H1 (cell line): ENCODE measurements at regions not wholly inside any gene's neighbourhood (a gene's known extent, or its start where the extent isn't known, plus 50 kb on each side); places are given as distances from the start of the nearest gene placed in this dataset.

Source experiments
- CTCF ChIA-PET: fragments of 300-600 bp; sonication (Branson Sonifier 250); formaldehyde crosslinking; loops from one replicate; lab custom pipeline; 2021; ENCODE audit not compliant: partially characterized antibody; lab: Charles Lee
- POLR2A ChIA-PET: fragments of 300-600 bp; sonication (Branson Sonifier 250); formaldehyde crosslinking; loops from one replicate; lab custom pipeline; 2021; ENCODE audit warnings: inconsistent platforms; ENCODE audit not compliant: partially characterized antibody; lab: Charles Lee
- DNase-seq, 2 experiments: peaks; one replicate each; pipeline versions ENCODE4 v3.0.0 to v3.0.0-alpha.2; 2010 to 2022; ENCODE audit warnings: low spot score in 2 of 2, low read depth in 1 of 2, mixed read lengths in 1 of 2
- FAIRE-seq: peaks from 2 replicates; lab custom pipeline; 2011; peaks lifted over from hg19 to GRCh38; lab: Jason Lieb, UNC
- H2AFZ ChIP-seq: 2 replicates; pipeline ENCODE4 v1.8.1; 2012; ENCODE audit warnings: low read length, inconsistent platforms
- H2AK5ac ChIP-seq: 2 replicates; pipeline ENCODE4 v1.6.1; 2013; ENCODE audit warnings: low read depth, low read length
- H2BK120ac ChIP-seq: replicated peaks from 2 replicates; pipeline ENCODE3; 2013; ENCODE audit warnings: low read depth, low read length, inconsistent platforms
- H2BK12ac ChIP-seq: 2 replicates; pipeline ENCODE4 v1.6.1; 2013; ENCODE audit warnings: low read depth, low read length
- H2BK15ac ChIP-seq: 2 replicates; pipeline ENCODE4 v1.6.1; 2013; ENCODE audit warnings: low read length
- H2BK20ac ChIP-seq: 2 replicates; pipeline ENCODE4 v1.6.1; 2013; ENCODE audit warnings: low read length
- H2BK5ac ChIP-seq: 2 replicates; pipeline ENCODE4 v1.6.1; 2013; ENCODE audit warnings: low read depth, low read length
- H3K14ac ChIP-seq: 2 replicates; pipeline ENCODE4 v1.6.1; 2013; ENCODE audit warnings: inconsistent platforms; ENCODE audit not compliant: insufficient read length
- H3K18ac ChIP-seq: 2 replicates; pipeline ENCODE4 v1.6.1; 2013; ENCODE audit warnings: low read length; ENCODE audit errors: extremely low read depth
- H3K23ac ChIP-seq: 2 replicates; pipeline ENCODE4 v1.6.1; 2013; ENCODE audit warnings: inconsistent platforms; ENCODE audit not compliant: insufficient read length
- H3K23me2 ChIP-seq: 2 replicates; pipeline ENCODE4 v1.6.1; 2013; ENCODE audit warnings: low read depth, low read length
- H3K27ac ChIP-seq: 2 replicates; pipeline ENCODE4 v1.6.1; 2011; ENCODE audit warnings: low read depth, low read length, inconsistent platforms
- H3K27me3 ChIP-seq, 4 experiments: replicated peaks in 1 of 4; 1 replicate in 1 of 4; 2 replicates in 3 of 4; pipeline versions ENCODE4 v1.6.1 to v1.8.1; 2011 to 2013; ENCODE audit warnings: low read length in 3 of 4, mild to moderate bottlenecking in 3 of 4, inconsistent platforms in 2 of 4, mixed read lengths in 2 of 4, moderate library complexity in 1 of 4; ENCODE audit not compliant: control insufficient read depth in 3 of 4, insufficient read depth in 3 of 4; ENCODE audit errors: extremely low read depth in 1 of 4
- H3K36me3 ChIP-seq, 4 experiments: 2 replicates each; pipeline versions ENCODE4 v1.6.1 to v1.8.1; 2011 to 2013; ENCODE audit warnings: mild to moderate bottlenecking in 4 of 4, low read length in 3 of 4, moderate library complexity in 2 of 4, control low read depth in 1 of 4, inconsistent platforms in 1 of 4; ENCODE audit not compliant: insufficient read depth in 4 of 4, control insufficient read depth in 2 of 4
- H3K4ac ChIP-seq: replicated peaks from 2 replicates; pipeline ENCODE3; 2013; ENCODE audit warnings: low read length, low read depth, mixed read lengths, inconsistent platforms; ENCODE audit not compliant: insufficient read length
- H3K4me1 ChIP-seq, 4 experiments: replicated peaks in 1 of 4; 1 replicate in 1 of 4; 2 replicates in 3 of 4; pipeline versions ENCODE4 v1.6.1 to v1.8.1; 2011 to 2013; ENCODE audit warnings: low read length in 3 of 4, inconsistent platforms in 2 of 4, mixed read lengths in 1 of 4; ENCODE audit not compliant: insufficient read depth in 4 of 4, control insufficient read depth in 3 of 4
- H3K4me2 ChIP-seq, 2 experiments: 2 replicates each; pipeline versions ENCODE4 v1.6.1 to v1.8.1; 2011 to 2013; ENCODE audit warnings: low read depth in 2 of 2, low read length in 2 of 2, control low read depth in 1 of 2, inconsistent platforms in 1 of 2, mild to moderate bottlenecking in 1 of 2; ENCODE audit not compliant: insufficient read depth in 1 of 2
- H3K4me3 ChIP-seq, 4 experiments: fragments of 200-600, 300-600 bp in 1 of 4; sonication (generic), shearing (Covaris generic), sonication (Bioruptor Twin) in 1 of 4; 2 replicates each; pipeline versions ENCODE4 v1.5.1 to v1.8.1; 2011 to 2016; ENCODE audit warnings: low read length in 4 of 4, low read depth in 3 of 4, control low read depth in 2 of 4, inconsistent platforms in 2 of 4, mild to moderate bottlenecking in 2 of 4, mixed read lengths in 1 of 4, moderate library complexity in 1 of 4; ENCODE audit not compliant: insufficient read depth in 2 of 4; ENCODE audit errors: extremely low read depth in 1 of 4
- H3K56ac ChIP-seq: replicated peaks from 2 replicates; pipeline ENCODE3; 2013; ENCODE audit warnings: low read depth, mild to moderate bottlenecking, mixed read lengths, low read length, inconsistent platforms; ENCODE audit not compliant: insufficient read length
- H3K79me1 ChIP-seq: 2 replicates; pipeline ENCODE4 v1.6.1; 2013; ENCODE audit warnings: low read depth, low read length, control low read depth
- H3K79me2 ChIP-seq, 2 experiments: 2 replicates each; pipeline versions ENCODE4 v1.6.1 to v1.8.1; 2012 to 2013; ENCODE audit warnings: low read length in 2 of 2, mild to moderate bottlenecking in 2 of 2, inconsistent platforms in 1 of 2; ENCODE audit not compliant: insufficient read depth in 2 of 2, control insufficient read depth in 1 of 2
- H3K9ac ChIP-seq, 4 experiments: replicated peaks in 1 of 4; 1 replicate in 1 of 4; 2 replicates in 3 of 4; pipeline versions ENCODE4 v1.6.1 to v1.8.1; 2011 to 2013; ENCODE audit warnings: low read depth in 3 of 4, low read length in 3 of 4, control low read depth in 2 of 4, mild to moderate bottlenecking in 2 of 4, moderate library complexity in 2 of 4, inconsistent platforms in 1 of 4; ENCODE audit errors: extremely low read depth in 1 of 4
- H3K9me3 ChIP-seq, 2 experiments: 2 replicates each; pipeline versions ENCODE4 v1.6.1 to v1.8.1; 2012 to 2013; ENCODE audit warnings: mild to moderate bottlenecking in 2 of 2, moderate library complexity in 2 of 2, control low read depth in 1 of 2, inconsistent platforms in 1 of 2, low read depth in 1 of 2, low read length in 1 of 2, mixed read lengths in 1 of 2; ENCODE audit not compliant: insufficient read depth in 2 of 2
- H4K20me1 ChIP-seq, 2 experiments: replicated peaks in 1 of 2; 2 replicates each; pipeline versions ENCODE3 to v1.8.1; 2011 to 2013; ENCODE audit warnings: inconsistent platforms in 2 of 2, low read length in 2 of 2, mild to moderate bottlenecking in 1 of 2; ENCODE audit not compliant: insufficient read depth in 2 of 2, control insufficient read depth in 1 of 2
- H4K5ac ChIP-seq: 2 replicates; pipeline ENCODE4 v1.6.1; 2013; ENCODE audit warnings: low read length, low read depth, mixed read lengths, inconsistent platforms; ENCODE audit not compliant: insufficient read length
- H4K8ac ChIP-seq: 2 replicates; pipeline ENCODE4 v1.8.0; 2013; ENCODE audit warnings: mild to moderate bottlenecking, moderate library complexity, low read length, inconsistent platforms; ENCODE audit not compliant: insufficient read depth; ENCODE audit errors: extremely low read depth
- H4K91ac ChIP-seq: replicated peaks from 2 replicates; pipeline ENCODE3; 2013; ENCODE audit warnings: low read length, mixed read lengths, inconsistent platforms; ENCODE audit not compliant: insufficient read length
- CBX8 ChIP-seq: fragments of 300-800, 300-1000 bp; sonication (generic); IDR thresholded peaks from 2 replicates; pipeline ENCODE4 v1.7.1; 2016; ENCODE audit warnings: low read depth, low read length, borderline replicate concordance
- CHD1 ChIP-seq: IDR thresholded peaks from 2 replicates; pipeline ENCODE4 v1.6.1; 2012; ENCODE audit warnings: low read depth, low read length, improper control_type of control experiment
- EZH2 ChIP-seq: fragments of 200-600 bp; sonication (generic); IDR thresholded peaks from 2 replicates; pipeline ENCODE4 v1.7.1; 2012; ENCODE audit warnings: low read depth, mild to moderate bottlenecking, moderate library complexity, low read length, inconsistent platforms; ENCODE audit not compliant: severe bottlenecking
- FOSL1 ChIP-seq: IDR thresholded peaks from 2 replicates; pipeline ENCODE4 v1.6.1; 2011; ENCODE audit warnings: mild to moderate bottlenecking, low read depth, low read length, moderate library complexity; ENCODE audit not compliant: insufficient read depth
- KDM1A ChIP-seq: fragments of 200-600, 300-600 bp; sonication (generic); IDR thresholded peaks from 2 replicates; pipeline ENCODE4 v1.7.1; 2016; ENCODE audit warnings: mild to moderate bottlenecking, low read length, borderline replicate concordance
- KDM5A ChIP-seq: fragments of 200-600 bp; IDR thresholded peaks from 2 replicates; pipeline ENCODE4 v1.7.1; 2012; ENCODE audit warnings: mild to moderate bottlenecking, low read length, inconsistent platforms, mixed read lengths
- PHF8 ChIP-seq: fragments of 200-600 bp; sonication (generic); conservative IDR thresholded peaks from 2 replicates; pipeline ENCODE4 v1.7.1; 2012; ENCODE audit warnings: low read depth, mild to moderate bottlenecking, inconsistent platforms, low read length, moderate library complexity
- POLR2AphosphoS5 ChIP-seq: IDR thresholded peaks from 2 replicates; pipeline ENCODE4 v1.6.1; 2011; ENCODE audit warnings: low read depth, low read length
- RAD21 ChIP-seq, 2 experiments: IDR thresholded peaks in 1 of 2; conservative IDR thresholded peaks in 1 of 2; 2 replicates each; pipeline ENCODE4 v1.6.1; 2011; ENCODE audit warnings: low read depth in 2 of 2, low read length in 2 of 2, improper control_type of control experiment in 1 of 2, inconsistent platforms in 1 of 2, mild to moderate bottlenecking in 1 of 2, moderate library complexity in 1 of 2
- SAP30 ChIP-seq: fragments of 300-600 bp; sonication (generic); IDR thresholded peaks from 2 replicates; pipeline ENCODE4 v1.7.1; 2012; ENCODE audit warnings: low read length, moderate library complexity, mild to moderate bottlenecking, inconsistent platforms; ENCODE audit not compliant: insufficient read depth, insufficient replicate concordance
- SIN3A ChIP-seq, 2 experiments: IDR thresholded peaks in 1 of 2; conservative IDR thresholded peaks in 1 of 2; 2 replicates each; pipeline ENCODE4 v1.6.1; 2011 to 2012; ENCODE audit warnings: low read length in 2 of 2, improper control_type of control experiment in 1 of 2, low read depth in 1 of 2, mild to moderate bottlenecking in 1 of 2
- SIX5 ChIP-seq: IDR thresholded peaks from 2 replicates; pipeline ENCODE4 v1.6.1; 2011; ENCODE audit warnings: mild to moderate bottlenecking, low read depth, low read length
- SP2 ChIP-seq: IDR thresholded peaks from 2 replicates; pipeline ENCODE4 v1.6.1; 2012; ENCODE audit warnings: mild to moderate bottlenecking, low read length, inconsistent platforms
- ZNF274 ChIP-seq: IDR thresholded peaks from 2 replicates; pipeline ENCODE4 v1.7.0; 2012; ENCODE audit warnings: low read length, borderline replicate concordance; ENCODE audit errors: extremely low read depth
- WGBS, 2 experiments: shearing (Covaris generic) in 1 of 2; methylation state at CpG; one replicate each; pipeline versions ENCODE4 v1.1.6 to v1.1.7; 2013 to 2015; ENCODE audit warnings: low lambda C conversion rate in 2 of 2, mixed read lengths in 2 of 2, inconsistent platforms in 1 of 2, low coverage in 1 of 2, missing lambda C conversion rate in 1 of 2; ENCODE audit not compliant: insufficient replicate concordance in 2 of 2, insufficient coverage in 1 of 2, insufficient read length in 1 of 2; ENCODE audit errors: extremely low coverage in 1 of 2, missing lambda C conversion rate in 1 of 2; 5-methylcytosine and 5-hydroxymethylcytosine counted together
- TF ChIP-seq, protein P1 (sequence below): IDR thresholded peaks from 2 replicates; pipeline ENCODE4 v1.6.1; 2012; ENCODE audit warnings: inconsistent platforms

DNA sequence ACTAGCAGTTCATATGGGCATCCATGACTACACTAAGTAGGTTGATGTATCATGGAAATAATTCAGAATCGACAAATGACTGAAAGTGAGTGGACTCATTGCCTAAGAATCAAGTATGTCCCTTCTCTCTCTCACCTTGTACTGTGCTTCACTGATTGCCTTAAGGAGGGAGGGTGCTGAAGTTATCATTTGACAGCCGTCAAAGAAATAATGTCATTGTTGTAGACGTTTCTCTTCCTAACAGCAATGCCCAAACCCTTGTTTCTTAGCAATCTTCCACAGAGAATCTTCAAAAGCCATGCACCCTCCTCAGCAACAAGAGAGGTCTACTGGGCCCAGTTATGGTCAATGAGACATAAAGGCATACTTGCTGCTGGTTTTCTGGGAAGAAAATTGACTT is 785.0 kb downstream of the SUCLG1 start:
- no peak overlapping the region for H2AK5ac ChIP-seq
- no peak overlapping the region for H3K4me3 ChIP-seq
- H3K9me3 ChIP-seq, result no peaks in the 10 kb centered on the region
- H3K23me2 ChIP-seq, result no peaks in the 10 kb centered on the region; the same call in 1 of the 2 replicates
- H3K14ac ChIP-seq, result no peak overlapping the region
- WGBS, 2 experiments, result 90% methylated on average over 3 of the region's 3 CpGs; no CpG with 5 or more reads in 1 of the 2 experiments
- H2BK120ac ChIP-seq, result no peak overlapping the region
- FAIRE-seq, result no peak
- no peak overlapping the region for H3K9ac ChIP-seq
- no peaks in the 10 kb centered on the region for H3K4me1 ChIP-seq
- no peak overlapping the region for H4K5ac ChIP-seq
- H3K79me1 ChIP-seq, result no peaks in the 10 kb centered on the region
- no peak overlapping the region for H3K56ac ChIP-seq
- H3K27me3 ChIP-seq, result no peaks in the 10 kb centered on the region
- H2AFZ ChIP-seq, result no peak overlapping the region
- no peak overlapping the region for H3K23ac ChIP-seq
- H4K20me1 ChIP-seq, result no peaks in the 10 kb centered on the region
- H3K27ac ChIP-seq, result no peak overlapping the region
- H3K79me2 ChIP-seq, result no peaks in the 10 kb centered on the region
- H2BK15ac ChIP-seq, result no peak overlapping the region
- H2BK12ac ChIP-seq, result no peak overlapping the region
- H3K36me3 ChIP-seq, result no peaks in the 10 kb centered on the region
- no peak overlapping the region for H4K8ac ChIP-seq
- CTCF ChIA-PET, result no interaction called here
- no peak overlapping the region for H3K4ac ChIP-seq
- POLR2A ChIA-PET, result no interaction called here
- DNase-seq, result no peak
- no peak overlapping the region for H3K18ac ChIP-seq
- no peak overlapping the region for H3K4me2 ChIP-seq
- no peak overlapping the region for H4K91ac ChIP-seq
- H2BK20ac ChIP-seq, result no peak overlapping the region
- no peak overlapping the region for H2BK5ac ChIP-seq
- no peak for TF ChIP-seq FOSL1
- no peak for TF ChIP-seq KDM5A
- TF ChIP-seq KDM1A, result no peak
- TF ChIP-seq SP2, result no peak
- no peak for TF ChIP-seq CBX8
- TF ChIP-seq, protein P1, sequence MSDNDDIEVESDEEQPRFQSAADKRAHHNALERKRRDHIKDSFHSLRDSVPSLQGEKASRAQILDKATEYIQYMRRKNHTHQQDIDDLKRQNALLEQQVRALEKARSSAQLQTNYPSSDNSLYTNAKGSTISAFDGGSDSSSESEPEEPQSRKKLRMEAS, result no peak
- TF ChIP-seq RAD21 (IDR thresholded peaks at IDR 0.05 in 1 of 2, conservative IDR thresholded peaks at IDR 0.05 in 1 of 2; ENCODE audit: low read depth in 2 of 2, low read length in 2 of 2), result no peak
- no peak for TF ChIP-seq EZH2
- no peak for TF ChIP-seq PHF8
- no peak for TF ChIP-seq SIX5
- TF ChIP-seq POLR2AphosphoS5, result no peak
- TF ChIP-seq SIN3A (conservative IDR thresholded peaks at IDR 0.05 in 1 of 2, IDR thresholded peaks at IDR 0.05 in 1 of 2; ENCODE audit: low read depth in 1 of 2, low read length in 2 of 2), result no peak
- no peak for TF ChIP-seq CHD1
- TF ChIP-seq SAP30, result no peak
- no peak for TF ChIP-seq ZNF274
